GM12891 (cell line): ENCODE measurements at regions not wholly inside any gene's neighbourhood (a gene's known extent, or its start where the extent isn't known, plus 50 kb on each side); places are given as distances from the start of the nearest gene placed in this dataset.

ENCODE experiments used
- POLR2A ChIP-seq: IDR thresholded peaks from 2 replicates; pipeline ENCODE4 v1.6.1; 2011; ENCODE audit warnings: low read depth, low read length, control low read depth
- POLR2AphosphoS5 ChIP-seq: IDR thresholded peaks from 2 replicates; pipeline ENCODE4 v1.6.1; 2011; ENCODE audit warnings: low read depth, low read length, control low read depth

GRCh38 chr15:99911816-99912215 is 178.6 kb upstream of the LYSMD4 start:
- TF ChIP-seq POLR2A (no peak), POLR2AphosphoS5 (no peak)
